PC-9 (cell line): ENCODE measurements at regions not wholly inside any gene's neighbourhood (a gene's known extent, or its start where the extent isn't known, plus 50 kb on each side); places are given as distances from the start of the nearest gene placed in this dataset.
"Not testable (repeated sequence)": the region's sequence is repeated elsewhere in the genome, so short reads cannot be mapped to it uniquely, and the experiment has no call there.

ENCODE experiments used
- BruUV-seq: library from RNA; stranded (reverse); fragments of 400-500 nt; replicated peaks from 2 replicates; lab custom pipeline; 2021; lab: Mats Ljungman, UMichigan
- CTCF ChIA-PET: fragments of 300-600 bp; sonication (Branson Sonifier 250); formaldehyde crosslinking; loops from one replicate; lab custom pipeline; 2022; ENCODE audit warnings: antibody characterized with exemption; lab: Charles Lee
- POLR2A ChIA-PET: fragments of 300-600 bp; sonication (Branson Sonifier 250); formaldehyde crosslinking; loops from one replicate; lab custom pipeline; 2022; ENCODE audit warnings: antibody characterized with exemption; ENCODE audit not compliant: unreplicated experiment; lab: Charles Lee
- DNase-seq, 2 experiments: peaks; one replicate each; pipeline versions ENCODE4 v3.0.0 to v3.0.0-alpha.2; 2015 to 2022; ENCODE audit warnings: mixed read lengths in 1 of 2
- H2AFZ ChIP-seq: fragments of 200-600 bp; sonication (generic); 2 replicates; pipeline ENCODE4 v1.8.1; 2017; ENCODE audit warnings: antibody characterized with exemption
- H3F3A ChIP-seq: fragments of 200-600 bp; sonication (generic); 2 replicates; pipeline ENCODE4 v1.8.1; 2017; ENCODE audit warnings: antibody characterized with exemption, mild to moderate bottlenecking, low read depth; ENCODE audit not compliant: insufficient read depth
- H3K27ac ChIP-seq: fragments of 200-600 bp; sonication (generic); 2 replicates; pipeline ENCODE4 v1.6.1; 2016; ENCODE audit warnings: mixed run types
- H3K27me3 ChIP-seq: fragments of 200-600 bp; sonication (generic); 2 replicates; pipeline ENCODE4 v1.6.1; 2016; ENCODE audit warnings: low read depth, mixed run types; ENCODE audit not compliant: insufficient read depth
- H3K36me3 ChIP-seq: fragments of 200-600 bp; sonication (generic); 2 replicates; pipeline ENCODE4 v1.6.1; 2016; ENCODE audit warnings: low read depth, mixed run types
- H3K4me1 ChIP-seq: fragments of 200-600 bp; sonication (generic); replicated peaks from 2 replicates; pipeline ENCODE4 v1.6.1; 2016; ENCODE audit warnings: mixed run types; ENCODE audit not compliant: insufficient read depth
- H3K4me2 ChIP-seq: fragments of 200-600 bp; sonication (generic); 2 replicates; pipeline ENCODE4 v1.6.1; 2017; ENCODE audit warnings: mixed run types
- H3K4me3 ChIP-seq: fragments of 200-600 bp; sonication (generic); 2 replicates; pipeline ENCODE4 v1.6.1; 2016; ENCODE audit warnings: mixed run types
- H3K79me2 ChIP-seq: fragments of 200-600 bp; sonication (generic); 2 replicates; pipeline ENCODE4 v1.6.1; 2017; ENCODE audit warnings: low read depth, mixed run types
- H3K9me2 ChIP-seq: fragments of 200-600 bp; sonication (generic); 2 replicates; pipeline ENCODE4 v1.8.1; 2017; ENCODE audit warnings: mild to moderate bottlenecking; ENCODE audit not compliant: insufficient read depth
- H3K9me3 ChIP-seq: fragments of 200-600 bp; sonication (generic); 2 replicates; pipeline ENCODE4 v1.8.1; 2016; ENCODE audit warnings: low read depth; ENCODE audit not compliant: insufficient read depth
- H4K20me1 ChIP-seq: fragments of 200-600 bp; sonication (generic); 2 replicates; pipeline ENCODE4 v1.8.1; 2017; ENCODE audit not compliant: insufficient read depth
- CTCF ChIP-seq: fragments of 200-600 bp; sonication (generic); conservative IDR thresholded peaks from 2 replicates; pipeline ENCODE4 v1.6.1; 2017; ENCODE audit warnings: mixed run types, antibody characterized with exemption, mild to moderate bottlenecking, moderate library complexity
- EZH2 ChIP-seq: fragments of 200-600 bp; sonication (generic); IDR thresholded peaks from 2 replicates; pipeline ENCODE4 v1.8.0; 2017; ENCODE audit warnings: antibody characterized with exemption, low read depth
- intact Hi-C: fragments of 100-400 bp; cut with micrococcal nuclease; formaldehyde crosslinking; loops from one replicate; pipeline ENCODE4 v1.10.0; 2022; ENCODE audit not compliant: unreplicated experiment

- H3K27me3 ChIP-seq = no peaks in the 10 kb centered on the region
- POLR2A ChIA-PET = no interaction called here
- H3K4me3 ChIP-seq = no peak overlapping the region
- no peaks in the 10 kb centered on the region for H3F3A ChIP-seq
- BruUV-seq = no TSS peak
- no peaks in the 10 kb centered on the region for H3K4me1 ChIP-seq
- CTCF ChIA-PET = no interaction called here
- no peak for TF ChIP-seq CTCF
- TF ChIP-seq EZH2 = no peak
- H3K27ac ChIP-seq = no peak overlapping the region
- H2AFZ ChIP-seq = no peak overlapping the region
- no peak for DNase-seq
- no peaks in the 10 kb centered on the region for H3K9me3 ChIP-seq
- no peaks in the 10 kb centered on the region for H3K79me2 ChIP-seq
- no peak overlapping the region for H3K4me2 ChIP-seq
- intact Hi-C loops = no loop called here
- no peaks in the 10 kb centered on the region for H3K36me3 ChIP-seq
- no peaks in the 10 kb centered on the region for H4K20me1 ChIP-seq
- H3K9me2 ChIP-seq = no peaks in the 10 kb centered on the region
Measured at GRCh38 chr1:30445449-30445848, 277.9 kb downstream of the MATN1 start.

- H3K27ac ChIP-seq = no peak overlapping the region
- TF ChIP-seq CTCF = no peak
- TF ChIP-seq EZH2 = no peak
- H3K4me1 ChIP-seq = no peaks in the 10 kb centered on the region
- intact Hi-C loops = no loop called here
- H3K79me2 ChIP-seq = no peaks in the 10 kb centered on the region
- DNase-seq = no peak
- H3K4me3 ChIP-seq = no peak overlapping the region
- H3F3A ChIP-seq = no peaks in the 10 kb centered on the region
- ChIA-PET CTCF (no interaction called here), POLR2A (no interaction called here)
- H3K36me3 ChIP-seq = no peaks in the 10 kb centered on the region
- no TSS peak for BruUV-seq
- H4K20me1 ChIP-seq = no peaks in the 10 kb centered on the region
- H3K4me2 ChIP-seq = no peak overlapping the region
- no peaks in the 10 kb centered on the region for H3K9me2 ChIP-seq
- H2AFZ ChIP-seq = no peak overlapping the region
- no peaks in the 10 kb centered on the region for H3K27me3 ChIP-seq
- no peaks in the 10 kb centered on the region for H3K9me3 ChIP-seq
Measured at GRCh38 chr1:30444850-30445249, 278.5 kb downstream of the MATN1 start.

GRCh38 chr1:30444401-30444800, 279.0 kb downstream of the MATN1 start:
- H3F3A ChIP-seq = no peaks in the 10 kb centered on the region
- H2AFZ ChIP-seq = no peak overlapping the region
- H3K27me3 ChIP-seq = no peaks in the 10 kb centered on the region
- no TSS peak for BruUV-seq
- no peaks in the 10 kb centered on the region for H3K4me1 ChIP-seq
- H3K4me3 ChIP-seq = no peak overlapping the region
- ChIA-PET CTCF (no interaction called here), POLR2A (no interaction called here)
- H3K9me2 ChIP-seq = no peaks in the 10 kb centered on the region
- no peak overlapping the region for H3K27ac ChIP-seq
- H3K79me2 ChIP-seq = no peaks in the 10 kb centered on the region
- no peak for DNase-seq
- H3K4me2 ChIP-seq = no peak overlapping the region
- H4K20me1 ChIP-seq = no peaks in the 10 kb centered on the region
- intact Hi-C loops = no loop called here
- no peaks in the 10 kb centered on the region for H3K9me3 ChIP-seq
- no peak for TF ChIP-seq CTCF
- TF ChIP-seq EZH2 = no peak
- no peaks in the 10 kb centered on the region for H3K36me3 ChIP-seq

GRCh38 chr1:30438274-30438673, 285.1 kb downstream of the MATN1 start:
- H3K9me2 ChIP-seq, intact Hi-C loops, H3K79me2 ChIP-seq, H3K9me3 ChIP-seq, H3K4me1 ChIP-seq, H3K4me2 ChIP-seq, H3K36me3 ChIP-seq, DNase-seq, H4K20me1 ChIP-seq, H3K27ac ChIP-seq, H3K27me3 ChIP-seq, POLR2A ChIA-PET, H3F3A ChIP-seq, CTCF ChIA-PET, H3K4me3 ChIP-seq, BruUV-seq, H2AFZ ChIP-seq: not testable (repeated sequence)
